ENCODE measurements at regions not wholly inside any gene's neighbourhood (a gene's known extent, or its start where the extent isn't known, plus 50 kb on each side); places are given as distances from the start of the nearest gene placed in this dataset.

DNA sequence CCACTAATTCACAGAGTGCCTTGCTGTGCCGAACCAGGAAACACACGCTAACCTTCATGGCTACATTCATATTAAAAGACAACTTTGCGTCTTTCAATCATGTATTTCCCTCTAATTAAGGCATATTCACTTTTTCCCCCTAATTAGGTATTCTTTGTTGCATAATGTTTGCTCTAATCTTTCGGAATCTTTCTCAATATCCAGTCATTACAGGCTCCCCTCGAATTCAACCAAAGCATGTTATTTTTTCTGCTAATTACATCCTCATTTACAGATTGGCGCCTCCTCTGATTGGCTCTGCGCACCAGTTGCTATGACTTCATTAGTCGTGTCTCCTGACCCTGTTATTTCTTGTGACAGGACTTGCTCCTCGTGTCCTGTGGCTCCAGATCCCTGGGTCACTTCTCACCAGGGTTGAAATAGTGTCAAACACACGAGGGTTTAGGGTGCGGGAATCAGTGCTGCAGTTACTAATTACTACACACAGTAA, 226.7 kb upstream of the TSHZ3 start:
- no peak for DNase-seq (ENCODE audit: low spot score, unreplicated experiment)
- peaks cover 3% of the 10 kb centered on the region for H3K4me1 Mint-ChIP-seq (ENCODE audit: low read depth)
- no peak overlapping the region for H3K27ac Mint-ChIP-seq
- H3K36me3 Mint-ChIP-seq (ENCODE audit: insufficient read depth) = no peaks in the 10 kb centered on the region
- peaks cover 29% of the 10 kb centered on the region for H3K27me3 Mint-ChIP-seq
- H3K9me3 Mint-ChIP-seq (ENCODE audit: low read depth) = no peaks in the 10 kb centered on the region
- no peak for TF ChIP-seq CTCF (IDR thresholded peaks at IDR 0.05; ENCODE audit: unreplicated experiment)
- H3K4me3 Mint-ChIP-seq (ENCODE audit: low read depth) = no peak overlapping the region

GRCh38 chr19:31578326-31578725, 229.1 kb upstream of the TSHZ3 start:
- Mint-ChIP-seq H3K27ac (no peak overlapping the region), H3K36me3 (ENCODE audit: insufficient read depth) (no peaks in the 10 kb centered on the region), H3K4me3 (ENCODE audit: low read depth) (no peak overlapping the region), H3K27me3 (peaks cover 34% of the 10 kb centered on the region), H3K9me3 (ENCODE audit: low read depth) (no peaks in the 10 kb centered on the region), H3K4me1 (ENCODE audit: low read depth) (peaks cover 3% of the 10 kb centered on the region)
- DNase-seq (ENCODE audit: low spot score, unreplicated experiment) = no peak
- TF ChIP-seq CTCF (IDR thresholded peaks at IDR 0.05; ENCODE audit: unreplicated experiment) = no peak

- Mint-ChIP-seq H3K36me3 (ENCODE audit: insufficient read depth) (no peaks in the 10 kb centered on the region), H3K9me3 (ENCODE audit: low read depth) (no peaks in the 10 kb centered on the region), H3K27me3 (peaks cover 6% of the 10 kb centered on the region), H3K4me3 (ENCODE audit: low read depth) (no peak overlapping the region), H3K27ac (no peak overlapping the region), H3K4me1 (ENCODE audit: low read depth) (no peaks in the 10 kb centered on the region)
- DNase-seq (ENCODE audit: low spot score, unreplicated experiment) = no peak
- no peak for TF ChIP-seq CTCF (IDR thresholded peaks at IDR 0.05; ENCODE audit: unreplicated experiment)
These were observed 233.9 kb upstream of the TSHZ3 start for GRCh38 chr19:31583148-31583547.

DNA sequence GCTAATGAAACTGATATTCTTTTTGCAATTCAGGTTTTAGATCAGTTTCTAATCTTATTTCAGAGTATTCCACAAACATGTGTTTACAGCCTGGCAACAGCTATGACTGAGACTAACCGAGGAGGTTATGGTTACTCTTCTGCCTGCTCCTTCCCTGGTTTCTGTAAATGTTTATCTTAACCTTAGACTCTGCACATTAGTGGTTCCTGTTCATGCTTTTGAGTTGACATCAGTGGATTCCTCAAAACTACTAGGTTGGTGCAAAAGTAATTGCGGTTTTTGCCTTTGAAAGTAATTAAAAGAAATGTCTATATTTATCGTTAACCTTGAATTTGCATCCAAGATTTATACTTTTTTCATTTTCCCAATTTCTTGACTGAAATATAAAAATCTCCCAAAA, 237.0 kb upstream of the TSHZ3 start:
- no peaks in the 10 kb centered on the region for H3K4me1 Mint-ChIP-seq (ENCODE audit: low read depth)

GRCh38 chr19:31589109-31589508, 239.9 kb upstream of the TSHZ3 start:
- no peaks in the 10 kb centered on the region for H3K9me3 Mint-ChIP-seq (ENCODE audit: low read depth)
- no peaks in the 10 kb centered on the region for H3K4me1 Mint-ChIP-seq (ENCODE audit: low read depth)
- H3K27ac Mint-ChIP-seq = no peak overlapping the region
- TF ChIP-seq CTCF (IDR thresholded peaks at IDR 0.05; ENCODE audit: unreplicated experiment) = no peak
- H3K27me3 Mint-ChIP-seq = peaks cover 21% of the 10 kb centered on the region
- H3K36me3 Mint-ChIP-seq (ENCODE audit: insufficient read depth) = no peaks in the 10 kb centered on the region
- H3K4me3 Mint-ChIP-seq (ENCODE audit: low read depth) = no peak overlapping the region
- DNase-seq (ENCODE audit: low spot score, unreplicated experiment) = no peak

More for the DNA sequence above, 237.0 kb upstream of the TSHZ3 start:
- TF ChIP-seq CTCF (IDR thresholded peaks at IDR 0.05; ENCODE audit: unreplicated experiment) = no peak
- no peak for DNase-seq (ENCODE audit: low spot score, unreplicated experiment)
- Mint-ChIP-seq H3K27me3 (peaks cover 16% of the 10 kb centered on the region), H3K36me3 (ENCODE audit: insufficient read depth) (no peaks in the 10 kb centered on the region), H3K9me3 (ENCODE audit: low read depth) (no peaks in the 10 kb centered on the region), H3K27ac (no peak overlapping the region), H3K4me3 (ENCODE audit: low read depth) (no peak overlapping the region)
